GM10266 (cell line): ENCODE measurements at regions not wholly inside any gene's neighbourhood (a gene's known extent, or its start where the extent isn't known, plus 50 kb on each side); places are given as distances from the start of the nearest gene placed in this dataset.

ENCODE experiments used
- DNase-seq: peaks from one replicate; pipeline ENCODE4 v3.0.0; 2012; ENCODE audit errors: extremely low spot score
- TF ChIP-seq, protein P1 (sequence below): IDR thresholded peaks from 2 replicates; pipeline ENCODE4 v1.5.1; 2012; ENCODE audit warnings: mild to moderate bottlenecking, low read depth; ENCODE audit not compliant: control insufficient read depth, insufficient read depth; ENCODE audit errors: missing control alignments

GRCh38 chr9:107872457-107873192, 383.1 kb upstream of the KLF4 start:
- DNase-seq, result no peak

GRCh38 chr9:107870927-107871680, 381.5 kb upstream of the KLF4 start:
- no peak for DNase-seq
- TF ChIP-seq, protein P1, sequence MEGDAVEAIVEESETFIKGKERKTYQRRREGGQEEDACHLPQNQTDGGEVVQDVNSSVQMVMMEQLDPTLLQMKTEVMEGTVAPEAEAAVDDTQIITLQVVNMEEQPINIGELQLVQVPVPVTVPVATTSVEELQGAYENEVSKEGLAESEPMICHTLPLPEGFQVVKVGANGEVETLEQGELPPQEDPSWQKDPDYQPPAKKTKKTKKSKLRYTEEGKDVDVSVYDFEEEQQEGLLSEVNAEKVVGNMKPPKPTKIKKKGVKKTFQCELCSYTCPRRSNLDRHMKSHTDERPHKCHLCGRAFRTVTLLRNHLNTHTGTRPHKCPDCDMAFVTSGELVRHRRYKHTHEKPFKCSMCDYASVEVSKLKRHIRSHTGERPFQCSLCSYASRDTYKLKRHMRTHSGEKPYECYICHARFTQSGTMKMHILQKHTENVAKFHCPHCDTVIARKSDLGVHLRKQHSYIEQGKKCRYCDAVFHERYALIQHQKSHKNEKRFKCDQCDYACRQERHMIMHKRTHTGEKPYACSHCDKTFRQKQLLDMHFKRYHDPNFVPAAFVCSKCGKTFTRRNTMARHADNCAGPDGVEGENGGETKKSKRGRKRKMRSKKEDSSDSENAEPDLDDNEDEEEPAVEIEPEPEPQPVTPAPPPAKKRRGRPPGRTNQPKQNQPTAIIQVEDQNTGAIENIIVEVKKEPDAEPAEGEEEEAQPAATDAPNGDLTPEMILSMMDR, result no peak

More at GRCh38 chr9:107872457-107873192, 383.1 kb upstream of the KLF4 start:
- TF ChIP-seq, protein P1, result no peak

DNA sequence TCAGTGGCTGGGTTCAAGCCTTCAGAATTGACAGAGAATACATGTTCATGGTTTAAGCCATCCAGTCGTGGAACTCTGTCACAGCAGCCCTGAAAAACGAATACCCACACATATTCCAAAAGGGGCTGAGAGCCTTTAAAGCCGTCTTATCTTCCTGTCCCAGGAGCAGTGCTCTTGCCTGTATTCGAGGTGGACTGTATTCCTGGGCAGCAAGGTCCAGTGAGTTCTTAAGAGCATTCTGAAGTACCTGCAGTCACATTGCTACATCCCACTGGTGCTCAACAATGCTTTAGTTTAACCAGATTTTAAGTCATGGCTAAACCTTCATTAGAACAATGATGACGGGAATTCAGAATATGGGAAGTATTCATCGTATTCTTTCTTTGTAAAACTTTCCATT, 380.7 kb upstream of the KLF4 start:
- no peak for DNase-seq
- TF ChIP-seq, protein P1, result no peak

DNA sequence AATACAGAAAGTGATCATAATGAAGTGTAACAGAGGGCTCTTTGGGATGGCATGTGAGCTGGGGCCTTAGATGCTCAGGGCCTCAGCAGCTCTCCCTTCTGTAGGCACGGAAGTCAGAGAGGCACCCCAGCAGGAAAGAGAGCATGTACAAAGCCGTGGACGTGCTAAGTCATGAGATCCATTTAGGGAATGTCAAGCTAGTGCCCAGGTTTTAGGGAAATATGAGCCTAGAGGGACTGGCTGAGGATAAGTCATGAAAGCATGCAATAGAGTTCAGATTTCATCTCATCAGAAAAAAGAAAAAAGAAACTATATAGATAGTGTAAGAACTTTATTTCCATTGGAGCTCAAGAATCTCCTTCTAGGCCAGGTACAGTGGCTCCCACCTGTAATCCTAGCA, 379.5 kb upstream of the KLF4 start:
- no peak for DNase-seq
- TF ChIP-seq, protein P1, result no peak

DNA sequence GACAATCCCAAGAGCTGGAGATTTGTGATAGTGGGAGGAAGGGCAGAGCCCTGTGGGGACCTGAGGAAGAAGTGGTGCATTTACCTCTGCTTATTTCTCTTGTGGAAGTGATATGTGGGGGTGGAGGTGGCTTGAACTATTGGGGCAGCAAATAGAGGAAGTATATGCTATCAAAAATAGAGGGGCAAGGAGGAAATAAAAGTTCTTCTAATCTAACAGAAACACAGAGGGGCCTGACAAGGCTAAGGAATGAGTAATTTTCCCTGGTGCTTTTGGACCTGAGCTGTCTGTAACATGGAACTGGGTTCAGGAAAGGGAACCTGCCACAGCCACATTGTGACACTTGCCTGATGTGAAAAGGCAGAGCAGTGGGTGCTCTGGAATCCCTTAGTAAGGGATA, 378.6 kb upstream of the KLF4 start:
- DNase-seq, result no peak
- TF ChIP-seq, protein P1, result no peak

DNA sequence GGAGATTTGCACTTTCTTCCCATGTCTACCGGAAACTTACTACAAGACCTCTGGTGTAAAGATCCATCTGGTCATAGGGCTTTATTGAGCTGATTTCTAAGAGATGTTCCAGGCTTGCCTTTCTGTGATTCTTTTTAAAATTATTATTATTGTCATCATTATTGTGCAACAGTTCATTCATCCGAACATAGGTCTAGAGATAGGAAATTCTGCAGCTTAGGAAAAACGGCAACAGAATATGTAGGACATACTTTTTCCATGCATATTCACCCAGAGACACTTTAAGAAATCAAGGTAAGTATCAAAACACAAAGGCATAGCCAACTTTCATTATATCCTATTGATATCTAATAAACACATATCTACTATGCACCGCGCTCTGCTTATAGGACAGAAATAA, 378.2 kb upstream of the KLF4 start:
- TF ChIP-seq, protein P1, result no peak
- no peak for DNase-seq
